H1 (cell line): ENCODE measurements at regions not wholly inside any gene's neighbourhood (a gene's known extent, or its start where the extent isn't known, plus 50 kb on each side); places are given as distances from the start of the nearest gene placed in this dataset.

Experiments
- GTF2F1 ChIP-seq: IDR thresholded peaks from 2 replicates; pipeline ENCODE4 v1.6.1; 2012; ENCODE audit warnings: low read depth, low read length, improper control_type of control experiment, borderline replicate concordance
- MAFK ChIP-seq: IDR thresholded peaks from 2 replicates; pipeline ENCODE4 v1.6.1; 2012; ENCODE audit warnings: low read depth, mild to moderate bottlenecking, improper control_type of control experiment, low read length
- POLR2AphosphoS5 ChIP-seq: IDR thresholded peaks from 2 replicates; pipeline ENCODE4 v1.6.1; 2011; ENCODE audit warnings: low read depth, low read length
- POU5F1 ChIP-seq: IDR thresholded peaks from 2 replicates; pipeline ENCODE4 v1.6.1; 2011; ENCODE audit warnings: low read depth, mild to moderate bottlenecking, low read length, moderate library complexity
- SAP30 ChIP-seq: fragments of 300-600 bp; sonication (generic); IDR thresholded peaks from 2 replicates; pipeline ENCODE4 v1.7.1; 2012; ENCODE audit warnings: low read length, moderate library complexity, mild to moderate bottlenecking, inconsistent platforms; ENCODE audit not compliant: insufficient read depth, insufficient replicate concordance
- TCF12 ChIP-seq: IDR thresholded peaks from 2 replicates; pipeline ENCODE4 v1.6.1; 2011; ENCODE audit warnings: low read depth, mild to moderate bottlenecking, low read length
- TF ChIP-seq, protein P1 (sequence below): IDR thresholded peaks from 2 replicates; pipeline ENCODE4 v1.6.1; 2012; ENCODE audit warnings: inconsistent platforms

DNA sequence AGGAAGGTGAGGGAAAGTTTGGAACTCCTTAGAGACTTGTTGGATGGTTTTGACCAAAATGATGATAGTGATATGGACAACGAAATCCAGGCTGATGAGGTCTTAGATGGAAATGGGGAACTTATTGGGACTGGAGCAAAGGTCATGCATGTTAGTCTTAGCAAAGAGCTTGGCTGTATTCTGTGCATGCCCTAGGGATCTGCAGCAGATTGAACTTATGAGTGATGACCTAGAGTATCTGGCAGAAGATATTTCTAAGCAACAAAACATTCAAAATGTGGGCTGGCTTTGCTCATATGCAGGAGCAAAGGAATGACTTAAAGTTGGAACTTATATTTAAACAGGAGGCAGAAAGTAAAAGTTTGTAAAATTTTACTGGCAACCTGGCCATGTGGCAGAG lies 489.3 kb upstream of the DIPK2B start (continued):
- TF ChIP-seq, protein P1, sequence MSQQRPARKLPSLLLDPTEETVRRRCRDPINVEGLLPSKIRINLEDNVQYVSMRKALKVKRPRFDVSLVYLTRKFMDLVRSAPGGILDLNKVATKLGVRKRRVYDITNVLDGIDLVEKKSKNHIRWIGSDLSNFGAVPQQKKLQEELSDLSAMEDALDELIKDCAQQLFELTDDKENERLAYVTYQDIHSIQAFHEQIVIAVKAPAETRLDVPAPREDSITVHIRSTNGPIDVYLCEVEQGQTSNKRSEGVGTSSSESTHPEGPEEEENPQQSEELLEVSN = no peak
- no peak for TF ChIP-seq POLR2AphosphoS5
- no peak for TF ChIP-seq TCF12
- no peak for TF ChIP-seq GTF2F1
- no peak for TF ChIP-seq SAP30
- TF ChIP-seq MAFK = no peak
- TF ChIP-seq POU5F1 = no peak
